ENCODE measurements at regions not wholly inside any gene's neighbourhood (a gene's known extent, or its start where the extent isn't known, plus 50 kb on each side); places are given as distances from the start of the nearest gene placed in this dataset.

- Histone ChIP-seq H3K36me3 (ENCODE audit: insufficient read depth, low read length) (no peaks in the 10 kb centered on the region), H3K27me3 (ENCODE audit: insufficient read depth, low read depth, low read length) (no peaks in the 10 kb centered on the region), H2AFZ (ENCODE audit: low read depth, low read length) (no peak overlapping the region), H3K27ac (ENCODE audit: low read length) (no peak overlapping the region), H3K79me2 (replicated peaks; ENCODE audit: insufficient read depth, low read length) (no peaks in the 10 kb centered on the region), H3K9me3 (ENCODE audit: low read length) (no peaks in the 10 kb centered on the region), H3K9ac (ENCODE audit: low read length) (no peak overlapping the region), H3K4me3 (ENCODE audit: low read length) (no peak overlapping the region), H3K9me2 (ENCODE audit: insufficient read depth, low read length) (no peaks in the 10 kb centered on the region), H3K4me2 (ENCODE audit: low read length) (no peak overlapping the region), H4K20me1 (ENCODE audit: insufficient read depth) (no peaks in the 10 kb centered on the region), H3F3A (ENCODE audit: insufficient read depth, low read length, poor library complexity, severe bottlenecking) (no peaks in the 10 kb centered on the region)
- TF ChIP-seq RAD21 (conservative IDR thresholded peaks at IDR 0.05) (no peak), TAF1 (IDR thresholded peaks at IDR 0.05; ENCODE audit: low read depth) (no peak), EZH2 (IDR thresholded peaks at IDR 0.05; ENCODE audit: borderline replicate concordance, insufficient read depth, low read length, poor library complexity, severe bottlenecking) (no peak), SMC3 (conservative IDR thresholded peaks at IDR 0.05; ENCODE audit: poor library complexity) (no peak), EP300 (conservative IDR thresholded peaks at IDR 0.05; ENCODE audit: poor library complexity, severe bottlenecking) (no peak), POLR2AphosphoS5 (IDR thresholded peaks at IDR 0.05) (no peak), MXI1 (conservative IDR thresholded peaks at IDR 0.05; ENCODE audit: poor library complexity, severe bottlenecking) (no peak), REST (IDR thresholded peaks at IDR 0.05; ENCODE audit: borderline replicate concordance) (no peak), CTCF (IDR thresholded peaks at IDR 0.05; ENCODE audit: poor library complexity, severe bottlenecking) (no peak)
These were observed 601.2 kb upstream of the ZNF804A start for GRCh38 chr2:183996825-183997793.

- no peak for TF ChIP-seq REST (IDR thresholded peaks at IDR 0.05; ENCODE audit: borderline replicate concordance)
- TF ChIP-seq TAF1 (IDR thresholded peaks at IDR 0.05; ENCODE audit: low read depth) = no peak
- TF ChIP-seq CTCF (IDR thresholded peaks at IDR 0.05; ENCODE audit: poor library complexity, severe bottlenecking) = no peak
- no peak for TF ChIP-seq MXI1 (conservative IDR thresholded peaks at IDR 0.05; ENCODE audit: poor library complexity, severe bottlenecking)
- no peak for TF ChIP-seq POLR2AphosphoS5 (IDR thresholded peaks at IDR 0.05)
- no peak for TF ChIP-seq RAD21 (conservative IDR thresholded peaks at IDR 0.05)
- TF ChIP-seq EP300 (conservative IDR thresholded peaks at IDR 0.05; ENCODE audit: poor library complexity, severe bottlenecking) = no peak
- no peak for TF ChIP-seq EZH2 (IDR thresholded peaks at IDR 0.05; ENCODE audit: borderline replicate concordance, insufficient read depth, low read length, poor library complexity, severe bottlenecking)
- TF ChIP-seq SMC3 (conservative IDR thresholded peaks at IDR 0.05; ENCODE audit: poor library complexity) = no peak
- Histone ChIP-seq H3K27me3 (ENCODE audit: insufficient read depth, low read depth, low read length) (no peaks in the 10 kb centered on the region), H3K79me2 (replicated peaks; ENCODE audit: insufficient read depth, low read length) (no peaks in the 10 kb centered on the region), H3K9me3 (ENCODE audit: low read length) (no peaks in the 10 kb centered on the region), H2AFZ (ENCODE audit: low read depth, low read length) (no peak overlapping the region), H3K36me3 (ENCODE audit: insufficient read depth, low read length) (no peaks in the 10 kb centered on the region), H3K9me2 (ENCODE audit: insufficient read depth, low read length) (no peaks in the 10 kb centered on the region), H3K4me2 (ENCODE audit: low read length) (no peak overlapping the region), H3K27ac (ENCODE audit: low read length) (no peak overlapping the region), H3F3A (ENCODE audit: insufficient read depth, low read length, poor library complexity, severe bottlenecking) (no peaks in the 10 kb centered on the region), H4K20me1 (ENCODE audit: insufficient read depth) (no peaks in the 10 kb centered on the region), H3K4me3 (ENCODE audit: low read length) (no peak overlapping the region), H3K9ac (ENCODE audit: low read length) (no peak overlapping the region)
These were observed 600.1 kb upstream of the ZNF804A start for GRCh38 chr2:183998041-183998796.
